GM12864 (cell line): ENCODE measurements at regions not wholly inside any gene's neighbourhood (a gene's known extent, or its start where the extent isn't known, plus 50 kb on each side); places are given as distances from the start of the nearest gene placed in this dataset.

Source experiments
- DNase-seq: peaks from one replicate; pipeline ENCODE4 v3.0.0-alpha.2; 2011; ENCODE audit warnings: low read depth
- H3K4me3 ChIP-seq: 2 replicates; pipeline ENCODE4 v1.5.1; 2011; ENCODE audit warnings: mild to moderate bottlenecking, low read depth, low read length, control low read depth
- CTCF ChIP-seq: IDR thresholded peaks from 2 replicates; pipeline ENCODE4 v1.5.1; 2011; ENCODE audit warnings: low read depth, mild to moderate bottlenecking, moderate library complexity, low read length, control low read depth, inconsistent platforms; ENCODE audit errors: missing control alignments

GRCh38 chr19:22545751-22546150 lies 88.4 kb upstream of the ZNF492 start:
- DNase-seq: no peak

GRCh38 chr19:22533761-22534160 lies 100.4 kb upstream of the ZNF492 start:
- H3K4me3 ChIP-seq: no peak overlapping the region
- DNase-seq: no peak
- no peak for TF ChIP-seq CTCF

More at GRCh38 chr19:22545751-22546150, 88.4 kb upstream of the ZNF492 start:
- no peak overlapping the region for H3K4me3 ChIP-seq
- peak; percentile 48 for TF ChIP-seq CTCF

- TF ChIP-seq CTCF: no peak
- DNase-seq: no peak
- no peak overlapping the region for H3K4me3 ChIP-seq
Measured at GRCh38 chr19:22532388-22533300, 101.5 kb upstream of the ZNF492 start.

GRCh38 chr19:22530042-22530441 lies 104.1 kb upstream of the ZNF492 start:
- DNase-seq: no peak
- no peak overlapping the region for H3K4me3 ChIP-seq

GRCh38 chr19:22528956-22529355 lies 105.2 kb upstream of the ZNF492 start:
- H3K4me3 ChIP-seq: no peak overlapping the region
- DNase-seq: no peak
- TF ChIP-seq CTCF: no peak

More at GRCh38 chr19:22530042-22530441, 104.1 kb upstream of the ZNF492 start:
- TF ChIP-seq CTCF: no peak

GRCh38 chr19:22527554-22527953 lies 105.4 kb upstream of the ZNF98 start:
- TF ChIP-seq CTCF: no peak
- no peak for DNase-seq
- no peak overlapping the region for H3K4me3 ChIP-seq
